ENCODE measurements at regions not wholly inside any gene's neighbourhood (a gene's known extent, or its start where the extent isn't known, plus 50 kb on each side); places are given as distances from the start of the nearest gene placed in this dataset.

DNA sequence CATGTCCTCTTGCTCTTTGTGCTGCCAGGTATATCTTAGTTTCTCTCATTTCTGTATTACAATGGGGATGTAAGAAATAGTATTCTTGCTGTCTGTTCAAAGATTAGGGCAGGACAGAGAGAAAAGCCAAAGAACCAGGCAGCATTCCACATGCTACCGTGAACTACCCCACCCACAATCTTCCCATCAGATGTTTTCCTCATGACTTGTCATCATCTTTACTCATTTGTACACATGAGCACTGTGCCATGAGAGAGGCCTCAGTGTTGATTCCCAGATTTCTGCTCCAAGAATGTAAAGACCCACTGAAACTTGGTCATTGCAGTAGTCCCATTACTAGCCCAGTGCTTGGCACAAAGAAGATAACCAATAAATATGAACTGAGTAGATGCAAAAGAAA, 354.6 kb upstream of the RASGEF1B start:
- TF ChIP-seq ARNT (IDR thresholded peaks at IDR 0.05) (no peak), NFRKB (IDR thresholded peaks at IDR 0.05) (no peak), TARDBP (IDR thresholded peaks at IDR 0.05) (no peak), LEF1 (IDR thresholded peaks at IDR 0.05; ENCODE audit: borderline replicate concordance) (no peak)

Data from HEK293T (cell line).